Panc1 (cell line): ENCODE measurements at regions not wholly inside any gene's neighbourhood (a gene's known extent, or its start where the extent isn't known, plus 50 kb on each side); places are given as distances from the start of the nearest gene placed in this dataset.

ENCODE experiments used
- ATAC-seq: fragments of 200-7000 bp; cut with Tn5 transposase; 2 replicates; pipeline ENCODE4 v1.9.1; 2020; ENCODE audit warnings: mild to moderate bottlenecking, moderate library complexity
- BruUV-seq: library from RNA; stranded (reverse); fragments of 400-500 nt; replicated peaks from 2 replicates; lab custom pipeline; 2021; lab: Mats Ljungman, UMichigan
- CTCF ChIA-PET: fragments of 300-600 bp; sonication (Branson Sonifier 250); formaldehyde crosslinking; loops from one replicate; lab custom pipeline; 2022; ENCODE audit warnings: antibody characterized with exemption; lab: Charles Lee
- POLR2A ChIA-PET: fragments of 300-600 bp; sonication (Branson Sonifier 250); formaldehyde crosslinking; loops from one replicate; lab custom pipeline; 2022; ENCODE audit warnings: antibody characterized with exemption; lab: Charles Lee
- DNase-seq: peaks from one replicate; pipeline ENCODE4 v3.0.0-alpha.2; 2010; ENCODE audit warnings: low read depth, low spot score
- H3K27ac ChIP-seq: 2 replicates; pipeline ENCODE4 v1.5.1; 2011; ENCODE audit warnings: mild to moderate bottlenecking, low read length, inconsistent platforms
- H3K27me3 ChIP-seq: fragments of 200-500 bp; sonication (Bioruptor generic); 2 replicates; pipeline ENCODE4 v1.6.0; 2014; ENCODE audit warnings: low read length, inconsistent platforms; ENCODE audit not compliant: control insufficient read depth, insufficient read depth
- H3K36me3 ChIP-seq: fragments of 200-500 bp; sonication (Bioruptor generic); 2 replicates; pipeline ENCODE4 v1.5.1; 2014; ENCODE audit warnings: inconsistent platforms, mild to moderate bottlenecking, low read length, moderate library complexity; ENCODE audit not compliant: control insufficient read depth, insufficient read depth
- H3K4me1 ChIP-seq: 2 replicates; pipeline ENCODE4 v1.5.1; 2011; ENCODE audit warnings: inconsistent platforms, mild to moderate bottlenecking, low read length, moderate library complexity; ENCODE audit not compliant: control insufficient read depth, insufficient read depth
- H3K4me3 ChIP-seq, 2 experiments: 2 replicates each; pipeline ENCODE4 v1.5.1; 2011 to 2012; ENCODE audit warnings: low read depth in 2 of 2, low read length in 2 of 2, mild to moderate bottlenecking in 2 of 2, inconsistent platforms in 1 of 2, moderate library complexity in 1 of 2
- H3K9me3 ChIP-seq: fragments of 200-500 bp; sonication (Bioruptor generic); 2 replicates; pipeline ENCODE4 v1.5.1; 2014; ENCODE audit warnings: low read depth, mild to moderate bottlenecking, inconsistent platforms, low read length, moderate library complexity; ENCODE audit not compliant: control insufficient read depth, insufficient read depth
- POLR2AphosphoS5 ChIP-seq: IDR thresholded peaks from 2 replicates; pipeline ENCODE4 v1.6.1; 2012; ENCODE audit warnings: mild to moderate bottlenecking, low read depth, low read length, moderate library complexity
- SIN3A ChIP-seq: IDR thresholded peaks from 2 replicates; pipeline ENCODE4 v1.6.1; 2012; ENCODE audit warnings: low read depth, mild to moderate bottlenecking, low read length, moderate library complexity, borderline replicate concordance; ENCODE audit not compliant: insufficient read depth
- TCF7L2 ChIP-seq: IDR thresholded peaks from 2 replicates; pipeline ENCODE4 v1.6.1; 2011; ENCODE audit warnings: mild to moderate bottlenecking, low read depth, low read length, inconsistent platforms
- in situ Hi-C: cut with HindIII; loops from 2 replicates; pipeline ENCODE4 v1.10.0; 2016; ENCODE audit warnings: low sequenced_read_pairs, low pct_unique_long_range_greater_than_20kb
- intact Hi-C: fragments of 100-400 bp; cut with micrococcal nuclease; formaldehyde crosslinking; loops from one replicate; pipeline ENCODE4 v1.10.0; 2022; ENCODE audit not compliant: unreplicated experiment
- TF ChIP-seq, protein P1 (sequence below), 2 experiments: IDR thresholded peaks; 2 replicates each; pipeline ENCODE4 v1.6.1; 2011 to 2012; ENCODE audit warnings: low read depth in 2 of 2, control low read depth in 1 of 2, low read length in 1 of 2, mild to moderate bottlenecking in 1 of 2, moderate library complexity in 1 of 2; ENCODE audit not compliant: insufficient read depth in 1 of 2
- TF ChIP-seq, protein P2 (sequence below): fragments of 450-650 bp; IDR thresholded peaks from 2 replicates; pipeline ENCODE4 v1.5.1; 2017; ENCODE audit warnings: mild to moderate bottlenecking

DNA sequence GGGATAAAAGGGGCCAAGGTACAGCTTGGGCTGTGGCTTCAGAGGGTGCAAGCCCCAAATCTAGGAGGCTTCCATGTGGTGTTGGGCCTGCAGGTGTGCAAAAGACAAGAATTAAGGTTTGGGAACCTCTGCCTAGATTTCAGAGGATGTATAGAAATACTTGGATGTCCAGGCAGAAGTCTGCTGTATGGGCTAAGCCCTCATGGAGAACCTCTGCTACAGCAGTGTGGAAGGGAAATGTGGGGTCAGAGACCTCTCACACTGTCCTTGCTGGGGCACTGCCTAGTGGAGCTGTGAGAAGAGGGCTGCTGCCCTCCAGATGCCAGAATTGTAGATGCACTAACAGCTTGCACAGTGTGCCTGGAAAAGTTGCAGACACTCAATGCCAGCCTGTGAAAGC is 880.6 kb upstream of the ID2 start:
- in situ Hi-C loops (no loop called here), intact Hi-C loops (no loop called here)
- DNase-seq, result no peak
- no peaks in the 10 kb centered on the region for H3K9me3 ChIP-seq
- ChIA-PET POLR2A (no interaction called here), CTCF (no interaction called here)
- no peaks in the 10 kb centered on the region for H3K36me3 ChIP-seq
- H3K27me3 ChIP-seq, result no peaks in the 10 kb centered on the region
- no peaks in the 10 kb centered on the region for H3K4me1 ChIP-seq
- H3K4me3 ChIP-seq, result no peak overlapping the region
- TF ChIP-seq, protein P1, sequence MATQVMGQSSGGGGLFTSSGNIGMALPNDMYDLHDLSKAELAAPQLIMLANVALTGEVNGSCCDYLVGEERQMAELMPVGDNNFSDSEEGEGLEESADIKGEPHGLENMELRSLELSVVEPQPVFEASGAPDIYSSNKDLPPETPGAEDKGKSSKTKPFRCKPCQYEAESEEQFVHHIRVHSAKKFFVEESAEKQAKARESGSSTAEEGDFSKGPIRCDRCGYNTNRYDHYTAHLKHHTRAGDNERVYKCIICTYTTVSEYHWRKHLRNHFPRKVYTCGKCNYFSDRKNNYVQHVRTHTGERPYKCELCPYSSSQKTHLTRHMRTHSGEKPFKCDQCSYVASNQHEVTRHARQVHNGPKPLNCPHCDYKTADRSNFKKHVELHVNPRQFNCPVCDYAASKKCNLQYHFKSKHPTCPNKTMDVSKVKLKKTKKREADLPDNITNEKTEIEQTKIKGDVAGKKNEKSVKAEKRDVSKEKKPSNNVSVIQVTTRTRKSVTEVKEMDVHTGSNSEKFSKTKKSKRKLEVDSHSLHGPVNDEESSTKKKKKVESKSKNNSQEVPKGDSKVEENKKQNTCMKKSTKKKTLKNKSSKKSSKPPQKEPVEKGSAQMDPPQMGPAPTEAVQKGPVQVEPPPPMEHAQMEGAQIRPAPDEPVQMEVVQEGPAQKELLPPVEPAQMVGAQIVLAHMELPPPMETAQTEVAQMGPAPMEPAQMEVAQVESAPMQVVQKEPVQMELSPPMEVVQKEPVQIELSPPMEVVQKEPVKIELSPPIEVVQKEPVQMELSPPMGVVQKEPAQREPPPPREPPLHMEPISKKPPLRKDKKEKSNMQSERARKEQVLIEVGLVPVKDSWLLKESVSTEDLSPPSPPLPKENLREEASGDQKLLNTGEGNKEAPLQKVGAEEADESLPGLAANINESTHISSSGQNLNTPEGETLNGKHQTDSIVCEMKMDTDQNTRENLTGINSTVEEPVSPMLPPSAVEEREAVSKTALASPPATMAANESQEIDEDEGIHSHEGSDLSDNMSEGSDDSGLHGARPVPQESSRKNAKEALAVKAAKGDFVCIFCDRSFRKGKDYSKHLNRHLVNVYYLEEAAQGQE (IDR thresholded peaks at IDR 0.05; ENCODE audit: insufficient read depth in 1 of 2, low read depth in 2 of 2, low read length in 1 of 2), result no peak
- no peak for TF ChIP-seq TCF7L2
- no peak for TF ChIP-seq SIN3A
- TF ChIP-seq POLR2AphosphoS5, result no peak
- TF ChIP-seq, protein P2, sequence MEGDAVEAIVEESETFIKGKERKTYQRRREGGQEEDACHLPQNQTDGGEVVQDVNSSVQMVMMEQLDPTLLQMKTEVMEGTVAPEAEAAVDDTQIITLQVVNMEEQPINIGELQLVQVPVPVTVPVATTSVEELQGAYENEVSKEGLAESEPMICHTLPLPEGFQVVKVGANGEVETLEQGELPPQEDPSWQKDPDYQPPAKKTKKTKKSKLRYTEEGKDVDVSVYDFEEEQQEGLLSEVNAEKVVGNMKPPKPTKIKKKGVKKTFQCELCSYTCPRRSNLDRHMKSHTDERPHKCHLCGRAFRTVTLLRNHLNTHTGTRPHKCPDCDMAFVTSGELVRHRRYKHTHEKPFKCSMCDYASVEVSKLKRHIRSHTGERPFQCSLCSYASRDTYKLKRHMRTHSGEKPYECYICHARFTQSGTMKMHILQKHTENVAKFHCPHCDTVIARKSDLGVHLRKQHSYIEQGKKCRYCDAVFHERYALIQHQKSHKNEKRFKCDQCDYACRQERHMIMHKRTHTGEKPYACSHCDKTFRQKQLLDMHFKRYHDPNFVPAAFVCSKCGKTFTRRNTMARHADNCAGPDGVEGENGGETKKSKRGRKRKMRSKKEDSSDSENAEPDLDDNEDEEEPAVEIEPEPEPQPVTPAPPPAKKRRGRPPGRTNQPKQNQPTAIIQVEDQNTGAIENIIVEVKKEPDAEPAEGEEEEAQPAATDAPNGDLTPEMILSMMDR, result no peak
- no TSS peak for BruUV-seq
- no peak for ATAC-seq
- H3K27ac ChIP-seq, result no peak overlapping the region

DNA sequence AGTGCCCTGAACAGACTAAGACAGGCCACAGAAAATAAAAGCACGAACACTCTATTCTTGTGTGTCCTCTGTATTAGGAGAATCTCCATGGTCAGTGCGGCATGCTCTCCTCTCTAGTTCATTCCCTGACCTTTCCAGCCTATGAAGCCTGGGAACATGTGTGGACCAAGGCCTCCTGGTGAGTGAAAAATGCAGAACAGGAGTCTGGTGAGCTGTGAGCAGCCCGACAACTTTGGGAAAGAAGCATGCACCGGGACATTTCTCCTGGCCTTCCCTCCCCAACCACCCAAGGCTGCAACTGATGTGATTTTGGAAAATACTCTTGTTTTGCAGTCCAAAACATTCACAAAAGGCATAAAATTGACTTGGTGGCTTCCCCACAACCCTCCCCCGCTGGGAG is 878.3 kb upstream of the ID2 start:
- H3K9me3 ChIP-seq, result no peaks in the 10 kb centered on the region
- no peaks in the 10 kb centered on the region for H3K4me1 ChIP-seq
- no peaks in the 10 kb centered on the region for H3K36me3 ChIP-seq
- ChIA-PET POLR2A (no interaction called here), CTCF (no interaction called here)
- in situ Hi-C loops (no loop called here), intact Hi-C loops (no loop called here)
- DNase-seq (no peak), ATAC-seq (no peak)
- no peak for TF ChIP-seq TCF7L2
- BruUV-seq, result no TSS peak
- H3K27ac ChIP-seq, result no peak overlapping the region
- no peak overlapping the region for H3K4me3 ChIP-seq
- no peaks in the 10 kb centered on the region for H3K27me3 ChIP-seq

DNA sequence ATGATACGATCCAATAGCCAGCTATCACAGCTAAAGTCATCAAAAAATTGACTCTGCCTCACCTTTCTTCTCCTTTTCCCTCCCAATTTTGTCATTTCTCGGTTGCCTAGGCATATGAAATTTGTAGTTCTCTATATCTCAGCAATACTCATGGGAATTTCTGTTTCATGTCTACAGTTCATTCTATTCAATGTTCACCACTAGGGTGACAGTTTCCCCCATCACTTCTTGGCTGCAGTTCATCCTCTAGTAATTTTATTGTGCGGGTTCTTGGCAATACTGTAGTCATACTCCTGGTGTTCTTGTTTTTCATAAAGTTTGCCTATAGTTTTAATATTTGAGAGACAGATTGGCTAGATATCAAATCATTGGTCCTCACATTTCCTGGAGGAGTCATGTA is 872.2 kb upstream of the ID2 start:
- BruUV-seq, result no TSS peak
- CTCF ChIA-PET, result no interaction called here
- POLR2A ChIA-PET, result no interaction called here

More for the DNA sequence above, 872.2 kb upstream of the ID2 start:
- H3K27ac ChIP-seq, result no peak overlapping the region
- no peak overlapping the region for H3K4me3 ChIP-seq
- ATAC-seq, result no peak
- in situ Hi-C loops (no loop called here), intact Hi-C loops (no loop called here)
- no peaks in the 10 kb centered on the region for H3K27me3 ChIP-seq
- no peaks in the 10 kb centered on the region for H3K4me1 ChIP-seq
- no peak for DNase-seq
- H3K36me3 ChIP-seq, result no peaks in the 10 kb centered on the region
- no peaks in the 10 kb centered on the region for H3K9me3 ChIP-seq
- no peak for TF ChIP-seq POLR2AphosphoS5
- TF ChIP-seq SIN3A, result no peak
- TF ChIP-seq, protein P1 (IDR thresholded peaks at IDR 0.05; ENCODE audit: insufficient read depth in 1 of 2, low read depth in 2 of 2, low read length in 1 of 2), result no peak
- no peak for TF ChIP-seq TCF7L2
- TF ChIP-seq, protein P2, result no peak
